Osteocyte (in vitro differentiated cells): ENCODE measurements at regions not wholly inside any gene's neighbourhood (a gene's known extent, or its start where the extent isn't known, plus 50 kb on each side); places are given as distances from the start of the nearest gene placed in this dataset.

Experiments used
- DNase-seq: peaks from one replicate; pipeline ENCODE4 v3.0.0; 2021; ENCODE audit warnings: mixed read lengths; ENCODE audit not compliant: unreplicated experiment; ENCODE audit errors: extremely low spot score
- H3K27ac Mint-ChIP-seq: one replicate; pipeline ENCODE4 v1.8.0; 2021; ENCODE audit warnings: mild to moderate bottlenecking, mixed read lengths; ENCODE audit not compliant: unreplicated experiment
- H3K27me3 Mint-ChIP-seq: one replicate; pipeline ENCODE4 v1.8.0; 2021; ENCODE audit warnings: mixed read lengths; ENCODE audit not compliant: unreplicated experiment
- H3K36me3 Mint-ChIP-seq: one replicate; pipeline ENCODE4 v1.8.0; 2021; ENCODE audit warnings: mixed read lengths; ENCODE audit not compliant: unreplicated experiment
- H3K4me1 Mint-ChIP-seq: one replicate; pipeline ENCODE4 v1.8.0; 2021; ENCODE audit warnings: mixed read lengths; ENCODE audit not compliant: unreplicated experiment
- H3K4me3 Mint-ChIP-seq: one replicate; pipeline ENCODE4 v1.8.0; 2021; ENCODE audit warnings: mild to moderate bottlenecking, moderate library complexity, mixed read lengths; ENCODE audit not compliant: unreplicated experiment
- H3K9me3 Mint-ChIP-seq: one replicate; pipeline ENCODE4 v1.8.0; 2021; ENCODE audit warnings: mixed read lengths; ENCODE audit not compliant: unreplicated experiment
- TF ChIP-seq, protein P1 (sequence below): fragments of 200-600 bp; sonication (generic); IDR thresholded peaks from 2 replicates; pipeline ENCODE4 v1.5.0; 2021; ENCODE audit warnings: antibody characterized with exemption, mild to moderate bottlenecking, moderate library complexity

DNA sequence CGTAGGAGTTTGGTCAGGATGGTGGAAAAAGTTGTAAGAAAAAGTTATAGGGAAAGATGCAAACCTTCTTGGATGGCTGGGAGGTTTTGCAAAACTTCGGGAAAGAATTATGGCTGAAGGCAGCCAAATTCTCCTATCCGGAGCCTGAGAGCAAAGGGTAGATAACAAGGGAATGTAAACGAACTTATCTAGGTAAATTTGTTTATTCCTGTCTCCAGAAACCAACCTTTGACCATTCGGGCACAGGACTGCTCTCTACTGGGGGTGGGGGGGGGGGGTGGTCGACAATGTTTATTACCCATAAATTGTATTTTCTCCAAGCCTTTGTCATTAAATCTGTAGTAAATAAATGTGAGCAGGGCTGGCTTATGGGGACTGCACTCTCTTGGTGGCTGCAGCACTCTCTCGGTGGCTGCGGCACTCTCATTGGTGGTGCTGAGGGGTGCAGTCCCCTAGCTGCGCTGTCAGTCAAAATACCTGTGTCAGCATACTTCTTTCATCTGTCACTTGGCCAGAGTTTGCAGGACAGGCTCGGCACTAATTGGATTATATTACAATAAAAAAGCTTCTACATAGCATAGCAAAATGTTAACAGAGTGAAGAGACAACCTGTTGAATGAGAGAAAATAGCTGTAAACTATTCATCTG lies 827.8 kb downstream of the SH3BGRL start:
- no peak for DNase-seq
- H3K4me1 Mint-ChIP-seq, result no peaks in the 10 kb centered on the region
- no peaks in the 10 kb centered on the region for H3K36me3 Mint-ChIP-seq
- H3K9me3 Mint-ChIP-seq, result peaks cover 51% of the 10 kb centered on the region
- no peaks in the 10 kb centered on the region for H3K27me3 Mint-ChIP-seq
- no peak overlapping the region for H3K4me3 Mint-ChIP-seq
- TF ChIP-seq, protein P1, sequence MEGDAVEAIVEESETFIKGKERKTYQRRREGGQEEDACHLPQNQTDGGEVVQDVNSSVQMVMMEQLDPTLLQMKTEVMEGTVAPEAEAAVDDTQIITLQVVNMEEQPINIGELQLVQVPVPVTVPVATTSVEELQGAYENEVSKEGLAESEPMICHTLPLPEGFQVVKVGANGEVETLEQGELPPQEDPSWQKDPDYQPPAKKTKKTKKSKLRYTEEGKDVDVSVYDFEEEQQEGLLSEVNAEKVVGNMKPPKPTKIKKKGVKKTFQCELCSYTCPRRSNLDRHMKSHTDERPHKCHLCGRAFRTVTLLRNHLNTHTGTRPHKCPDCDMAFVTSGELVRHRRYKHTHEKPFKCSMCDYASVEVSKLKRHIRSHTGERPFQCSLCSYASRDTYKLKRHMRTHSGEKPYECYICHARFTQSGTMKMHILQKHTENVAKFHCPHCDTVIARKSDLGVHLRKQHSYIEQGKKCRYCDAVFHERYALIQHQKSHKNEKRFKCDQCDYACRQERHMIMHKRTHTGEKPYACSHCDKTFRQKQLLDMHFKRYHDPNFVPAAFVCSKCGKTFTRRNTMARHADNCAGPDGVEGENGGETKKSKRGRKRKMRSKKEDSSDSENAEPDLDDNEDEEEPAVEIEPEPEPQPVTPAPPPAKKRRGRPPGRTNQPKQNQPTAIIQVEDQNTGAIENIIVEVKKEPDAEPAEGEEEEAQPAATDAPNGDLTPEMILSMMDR, result no peak
- no peak overlapping the region for H3K27ac Mint-ChIP-seq

DNA sequence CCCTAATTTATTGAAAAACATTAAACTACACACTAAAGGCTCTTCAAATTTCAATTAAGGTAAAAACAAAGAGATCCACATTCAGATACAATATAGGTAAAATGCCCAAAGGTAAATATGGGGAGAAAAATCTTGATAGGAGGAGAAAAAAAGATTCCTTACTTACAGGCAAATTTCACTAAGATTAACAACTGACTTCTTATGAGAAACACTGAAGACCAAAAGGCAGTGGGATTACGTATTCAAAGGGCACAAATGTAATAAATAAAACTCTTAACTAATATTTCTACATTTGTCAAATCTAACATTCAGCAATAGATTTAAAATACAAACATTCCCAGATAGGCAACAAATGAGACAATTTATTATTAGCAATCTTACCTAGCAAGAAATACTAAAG lies 829.3 kb downstream of the SH3BGRL start:
- DNase-seq, result no peak
- TF ChIP-seq, protein P1, result no peak
- Mint-ChIP-seq H3K4me3 (no peak overlapping the region), H3K4me1 (no peaks in the 10 kb centered on the region), H3K9me3 (peaks cover 50% of the 10 kb centered on the region), H3K27ac (no peak overlapping the region), H3K36me3 (no peaks in the 10 kb centered on the region), H3K27me3 (no peaks in the 10 kb centered on the region)

DNA sequence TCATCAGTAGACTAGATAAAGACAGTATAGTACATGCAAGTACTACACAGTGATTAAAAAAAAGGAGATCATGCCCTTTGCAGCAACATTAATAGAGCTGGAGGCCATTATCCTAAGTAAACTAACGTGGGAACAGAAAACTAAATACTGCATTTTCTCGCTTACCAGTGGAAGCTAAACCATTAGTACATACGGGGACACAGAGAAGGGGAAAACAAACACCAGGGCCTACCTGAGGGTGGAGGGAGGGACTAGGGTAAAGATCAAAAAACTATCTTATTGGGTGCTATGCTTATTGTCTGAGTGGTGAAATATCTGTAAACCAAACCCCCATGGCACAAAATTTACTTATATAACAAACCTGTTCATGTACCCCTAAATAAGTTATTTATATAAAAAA lies 836.9 kb downstream of the SH3BGRL start:
- TF ChIP-seq, protein P1, result no peak
- no peak for DNase-seq
- Mint-ChIP-seq H3K27me3 (no peaks in the 10 kb centered on the region), H3K4me1 (no peaks in the 10 kb centered on the region), H3K9me3 (peaks cover 24% of the 10 kb centered on the region), H3K36me3 (no peaks in the 10 kb centered on the region), H3K27ac (no peak overlapping the region), H3K4me3 (no peak overlapping the region)

DNA sequence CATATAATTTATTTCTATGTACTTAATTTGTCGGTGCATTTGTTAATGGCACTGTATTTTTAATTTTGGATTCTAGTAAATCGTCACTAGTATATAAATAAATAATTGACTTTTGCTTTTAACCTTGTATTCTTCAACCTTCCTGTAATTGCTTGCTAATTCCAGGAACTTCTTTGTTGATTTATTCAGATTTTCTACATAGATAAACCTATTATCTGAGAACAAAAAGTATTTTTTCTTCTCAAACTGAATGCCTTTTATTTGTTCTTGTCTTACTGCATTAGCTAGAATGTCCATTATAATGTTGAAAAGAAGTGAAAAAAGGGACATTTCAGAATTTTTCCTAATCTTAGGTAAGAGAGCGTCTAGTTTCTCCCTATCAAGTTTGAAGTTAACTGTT lies 839.1 kb downstream of the SH3BGRL start:
- Mint-ChIP-seq H3K36me3 (no peaks in the 10 kb centered on the region), H3K27ac (no peak overlapping the region), H3K9me3 (peaks cover 19% of the 10 kb centered on the region), H3K4me3 (no peak overlapping the region), H3K4me1 (no peaks in the 10 kb centered on the region), H3K27me3 (no peaks in the 10 kb centered on the region)
- DNase-seq, result no peak
- TF ChIP-seq, protein P1, result no peak

DNA sequence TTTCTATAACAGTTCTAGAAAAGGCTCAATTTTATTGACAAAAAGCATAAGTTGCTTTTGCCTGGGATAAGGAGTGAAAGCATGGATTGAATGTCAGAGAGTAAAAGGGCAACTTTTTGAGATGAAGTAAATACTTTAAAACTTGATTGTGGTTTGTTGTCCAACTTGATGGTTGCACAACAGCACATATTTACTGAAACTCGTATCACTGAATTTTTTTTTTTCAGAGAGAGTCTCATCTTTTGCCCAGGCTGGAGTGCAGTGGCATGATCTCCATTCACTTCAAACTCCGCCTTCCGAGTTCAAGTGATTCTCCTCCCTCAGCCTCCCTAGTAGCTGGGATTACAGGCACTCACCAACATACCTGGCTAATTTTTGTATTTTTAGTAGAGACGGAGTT lies 856.8 kb downstream of the SH3BGRL start:
- no peak for DNase-seq
- Mint-ChIP-seq H3K27ac (no peak overlapping the region), H3K27me3 (no peaks in the 10 kb centered on the region), H3K9me3 (peaks cover 17% of the 10 kb centered on the region), H3K36me3 (no peaks in the 10 kb centered on the region), H3K4me1 (no peaks in the 10 kb centered on the region), H3K4me3 (no peak overlapping the region)
- TF ChIP-seq, protein P1, result no peak
